ENCODE measurements at regions not wholly inside any gene's neighbourhood (a gene's known extent, or its start where the extent isn't known, plus 50 kb on each side); places are given as distances from the start of the nearest gene placed in this dataset.

DNA sequence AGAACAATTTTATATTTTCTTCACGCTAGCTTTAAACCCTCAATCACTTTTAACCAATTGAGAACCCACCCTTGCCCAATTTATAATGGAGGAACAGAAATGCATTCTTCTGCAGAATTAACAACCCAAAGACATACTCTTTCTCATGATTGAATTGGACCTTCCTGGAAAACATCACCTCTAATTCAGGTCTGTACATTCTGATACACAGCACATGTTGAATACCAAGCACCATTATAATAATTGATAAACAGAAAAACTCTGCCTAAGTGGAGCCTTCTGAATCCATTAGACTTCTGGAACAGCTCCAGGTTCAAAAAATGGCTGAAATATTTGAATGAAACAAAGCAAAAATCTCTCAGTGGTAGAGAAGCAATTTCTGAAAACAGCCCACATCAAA lies 105.4 kb downstream of the FAM76B start:
- TF ChIP-seq, protein P1, sequence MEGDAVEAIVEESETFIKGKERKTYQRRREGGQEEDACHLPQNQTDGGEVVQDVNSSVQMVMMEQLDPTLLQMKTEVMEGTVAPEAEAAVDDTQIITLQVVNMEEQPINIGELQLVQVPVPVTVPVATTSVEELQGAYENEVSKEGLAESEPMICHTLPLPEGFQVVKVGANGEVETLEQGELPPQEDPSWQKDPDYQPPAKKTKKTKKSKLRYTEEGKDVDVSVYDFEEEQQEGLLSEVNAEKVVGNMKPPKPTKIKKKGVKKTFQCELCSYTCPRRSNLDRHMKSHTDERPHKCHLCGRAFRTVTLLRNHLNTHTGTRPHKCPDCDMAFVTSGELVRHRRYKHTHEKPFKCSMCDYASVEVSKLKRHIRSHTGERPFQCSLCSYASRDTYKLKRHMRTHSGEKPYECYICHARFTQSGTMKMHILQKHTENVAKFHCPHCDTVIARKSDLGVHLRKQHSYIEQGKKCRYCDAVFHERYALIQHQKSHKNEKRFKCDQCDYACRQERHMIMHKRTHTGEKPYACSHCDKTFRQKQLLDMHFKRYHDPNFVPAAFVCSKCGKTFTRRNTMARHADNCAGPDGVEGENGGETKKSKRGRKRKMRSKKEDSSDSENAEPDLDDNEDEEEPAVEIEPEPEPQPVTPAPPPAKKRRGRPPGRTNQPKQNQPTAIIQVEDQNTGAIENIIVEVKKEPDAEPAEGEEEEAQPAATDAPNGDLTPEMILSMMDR (IDR thresholded peaks at IDR 0.05; ENCODE audit: low read depth, low read length), result no peak
- no peak for TF ChIP-seq EZH2phosphoT487 (IDR thresholded peaks at IDR 0.05; ENCODE audit: low read depth)

Data from OCI-LY3 (cell line).